ENCODE measurements at regions not wholly inside any gene's neighbourhood (a gene's known extent, or its start where the extent isn't known, plus 50 kb on each side); places are given as distances from the start of the nearest gene placed in this dataset.

- TF ChIP-seq ZBTB40 (IDR thresholded peaks at IDR 0.05) (no peak), ZBTB40 (CRISPR knock-in tag; IDR thresholded peaks at IDR 0.05) (no peak), ZBTB34 (CRISPR knock-in tag; IDR thresholded peaks at IDR 0.05) (no peak)
These were observed 133.0 kb downstream of the ZDHHC21 start (continued) for GRCh38 chr9:14560194-14560593.

Data from K562 (cell line).